PC-3 (cell line): ENCODE measurements at regions not wholly inside any gene's neighbourhood (a gene's known extent, or its start where the extent isn't known, plus 50 kb on each side); places are given as distances from the start of the nearest gene placed in this dataset.

Experiments
- EZH2 ChIP-seq: fragments of 300-600 bp; sonication (generic); IDR thresholded peaks from one replicate; pipeline ENCODE4 v1.6.1; 2017; ENCODE audit warnings: antibody characterized with exemption, mild to moderate bottlenecking, low read length; ENCODE audit not compliant: unreplicated experiment
- TF ChIP-seq, protein P1 (sequence below): fragments of 300-600 bp; sonication (generic); conservative IDR thresholded peaks from 2 replicates; pipeline ENCODE4 v1.5.1; 2017; ENCODE audit warnings: antibody characterized with exemption, low read depth, mild to moderate bottlenecking, low read length

GRCh38 chr5:163964671-163965070 lies 459.3 kb downstream of the MAT2B start:
- TF ChIP-seq, protein P1, sequence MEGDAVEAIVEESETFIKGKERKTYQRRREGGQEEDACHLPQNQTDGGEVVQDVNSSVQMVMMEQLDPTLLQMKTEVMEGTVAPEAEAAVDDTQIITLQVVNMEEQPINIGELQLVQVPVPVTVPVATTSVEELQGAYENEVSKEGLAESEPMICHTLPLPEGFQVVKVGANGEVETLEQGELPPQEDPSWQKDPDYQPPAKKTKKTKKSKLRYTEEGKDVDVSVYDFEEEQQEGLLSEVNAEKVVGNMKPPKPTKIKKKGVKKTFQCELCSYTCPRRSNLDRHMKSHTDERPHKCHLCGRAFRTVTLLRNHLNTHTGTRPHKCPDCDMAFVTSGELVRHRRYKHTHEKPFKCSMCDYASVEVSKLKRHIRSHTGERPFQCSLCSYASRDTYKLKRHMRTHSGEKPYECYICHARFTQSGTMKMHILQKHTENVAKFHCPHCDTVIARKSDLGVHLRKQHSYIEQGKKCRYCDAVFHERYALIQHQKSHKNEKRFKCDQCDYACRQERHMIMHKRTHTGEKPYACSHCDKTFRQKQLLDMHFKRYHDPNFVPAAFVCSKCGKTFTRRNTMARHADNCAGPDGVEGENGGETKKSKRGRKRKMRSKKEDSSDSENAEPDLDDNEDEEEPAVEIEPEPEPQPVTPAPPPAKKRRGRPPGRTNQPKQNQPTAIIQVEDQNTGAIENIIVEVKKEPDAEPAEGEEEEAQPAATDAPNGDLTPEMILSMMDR, result no peak
- TF ChIP-seq EZH2, result no peak
